ENCODE measurements at regions not wholly inside any gene's neighbourhood (a gene's known extent, or its start where the extent isn't known, plus 50 kb on each side); places are given as distances from the start of the nearest gene placed in this dataset.

DNA sequence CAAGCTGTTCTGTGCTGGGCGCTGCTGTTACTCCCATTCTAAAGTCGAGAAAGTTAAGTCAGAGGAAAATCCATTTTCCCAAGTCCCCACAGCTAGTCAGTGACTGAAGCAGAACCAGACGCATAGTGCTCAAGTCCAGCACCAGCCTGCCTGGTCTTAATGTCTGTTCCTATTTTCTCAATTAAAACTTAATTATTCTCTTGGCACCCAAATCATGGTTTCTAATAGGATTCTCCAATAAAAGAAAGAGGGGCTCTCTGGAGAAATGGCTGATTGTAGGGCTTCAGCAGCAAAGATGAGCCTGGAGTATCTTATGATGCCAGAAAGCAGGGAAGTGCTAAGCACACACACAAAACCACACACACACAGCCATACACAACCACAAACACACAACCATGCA lies 531.0 kb upstream of the SALL3 start:
- Histone ChIP-seq H3K4me3 (ENCODE audit: low read depth, low read length, poor library complexity, severe bottlenecking) (no peak overlapping the region), H3K27ac (ENCODE audit: low read depth, low read length, poor library complexity, severe bottlenecking) (no peak overlapping the region), H3K27me3 (replicated peaks; ENCODE audit: insufficient read depth, low read depth, low read length, poor library complexity) (no peaks in the 10 kb centered on the region), H3K36me3 (ENCODE audit: insufficient read depth, low read length, poor library complexity, severe bottlenecking) (no peaks in the 10 kb centered on the region), H3K9me3 (ENCODE audit: low read depth, low read length, poor library complexity, severe bottlenecking) (peaks cover 29% of the 10 kb centered on the region), H3K4me1 (ENCODE audit: insufficient read depth, low read length, poor library complexity, severe bottlenecking) (no peaks in the 10 kb centered on the region)
- BruUV-seq (replicated peaks) = no TSS peak
- no peak for DNase-seq (ENCODE audit: low spot score)
- CTCF ChIA-PET = no interaction called here
- intact Hi-C loops (cut with micrococcal nuclease; ENCODE audit: unreplicated experiment) = no loop called here
- POLR2A ChIA-PET (ENCODE audit: low non-redundant PET) = no interaction called here
- TF ChIP-seq CTCF (conservative IDR thresholded peaks at IDR 0.05; ENCODE audit: low read depth, low read length) = no peak

GRCh38 chr18:78454221-78454620 lies 525.4 kb upstream of the SALL3 start:
- H3K36me3 ChIP-seq (ENCODE audit: insufficient read depth, low read length, poor library complexity, severe bottlenecking) = no peaks in the 10 kb centered on the region
- H3K4me1 ChIP-seq (ENCODE audit: insufficient read depth, low read length, poor library complexity, severe bottlenecking) = no peaks in the 10 kb centered on the region
- intact Hi-C loops (cut with micrococcal nuclease; ENCODE audit: unreplicated experiment) = no loop called here
- H3K9me3 ChIP-seq (ENCODE audit: low read depth, low read length, poor library complexity, severe bottlenecking) = peaks cover 20% of the 10 kb centered on the region
- POLR2A ChIA-PET (ENCODE audit: low non-redundant PET) = no interaction called here
- no peaks in the 10 kb centered on the region for H3K27me3 ChIP-seq (replicated peaks; ENCODE audit: insufficient read depth, low read depth, low read length, poor library complexity)
- no peak overlapping the region for H3K4me3 ChIP-seq (ENCODE audit: low read depth, low read length, poor library complexity, severe bottlenecking)
- TF ChIP-seq EZH2 (IDR thresholded peaks at IDR 0.05; ENCODE audit: borderline replicate concordance, low read depth, low read length, poor library complexity, severe bottlenecking) (no peak), CTCF (conservative IDR thresholded peaks at IDR 0.05; ENCODE audit: low read depth, low read length) (no peak)
- DNase-seq (ENCODE audit: low spot score) = no peak
- no TSS peak for BruUV-seq (replicated peaks)
- CTCF ChIA-PET = interaction anchor here (0.6 kb wide), 1 partner anchor 371 kb away, joined by 3 read pairs; no protein-coding TSS in a partner anchor
- H3K27ac ChIP-seq (ENCODE audit: low read depth, low read length, poor library complexity, severe bottlenecking) = no peak overlapping the region

GRCh38 chr18:78455386-78455785 lies 524.2 kb upstream of the SALL3 start:
- TF ChIP-seq CTCF (conservative IDR thresholded peaks at IDR 0.05; ENCODE audit: low read depth, low read length) = no peak
- no peak for TF ChIP-seq EZH2 (IDR thresholded peaks at IDR 0.05; ENCODE audit: borderline replicate concordance, low read depth, low read length, poor library complexity, severe bottlenecking)
- Histone ChIP-seq H3K27ac (ENCODE audit: low read depth, low read length, poor library complexity, severe bottlenecking) (no peak overlapping the region), H3K4me3 (ENCODE audit: low read depth, low read length, poor library complexity, severe bottlenecking) (no peak overlapping the region), H3K4me1 (ENCODE audit: insufficient read depth, low read length, poor library complexity, severe bottlenecking) (no peaks in the 10 kb centered on the region), H3K36me3 (ENCODE audit: insufficient read depth, low read length, poor library complexity, severe bottlenecking) (no peaks in the 10 kb centered on the region), H3K9me3 (ENCODE audit: low read depth, low read length, poor library complexity, severe bottlenecking) (peaks cover 18% of the 10 kb centered on the region), H3K27me3 (replicated peaks; ENCODE audit: insufficient read depth, low read depth, low read length, poor library complexity) (no peaks in the 10 kb centered on the region)
- CTCF ChIA-PET = no interaction called here
- no TSS peak for BruUV-seq (replicated peaks)
- intact Hi-C loops (cut with micrococcal nuclease; ENCODE audit: unreplicated experiment) = no loop called here
- POLR2A ChIA-PET (ENCODE audit: low non-redundant PET) = no interaction called here
- DNase-seq (ENCODE audit: low spot score) = no peak
